Nephron progenitor cell (in vitro differentiated cells): ENCODE measurements at regions not wholly inside any gene's neighbourhood (a gene's known extent, or its start where the extent isn't known, plus 50 kb on each side); places are given as distances from the start of the nearest gene placed in this dataset.

Source experiments
- DNase-seq: peaks from one replicate; pipeline ENCODE4 v3.0.0; 2021
- H3K27ac Mint-ChIP-seq: 2 replicates; pipeline ENCODE4 v1.8.0; 2021; ENCODE audit warnings: mild to moderate bottlenecking, moderate library complexity, mixed read lengths
- H3K27me3 Mint-ChIP-seq: 2 replicates; pipeline ENCODE4 v1.8.0; 2021; ENCODE audit warnings: mild to moderate bottlenecking, low read depth, mixed read lengths; ENCODE audit not compliant: poor library complexity
- H3K36me3 Mint-ChIP-seq: 2 replicates; pipeline ENCODE4 v1.8.0; 2021; ENCODE audit warnings: low read depth, mixed read lengths
- H3K4me1 Mint-ChIP-seq: 2 replicates; pipeline ENCODE4 v1.8.0; 2021; ENCODE audit warnings: mixed read lengths
- H3K4me3 Mint-ChIP-seq: 2 replicates; pipeline ENCODE4 v1.8.0; 2021; ENCODE audit warnings: mild to moderate bottlenecking, moderate library complexity, mixed read lengths
- H3K9me3 Mint-ChIP-seq: 2 replicates; pipeline ENCODE4 v1.8.0; 2021; ENCODE audit warnings: mild to moderate bottlenecking, moderate library complexity, mixed read lengths
- TF ChIP-seq, protein P1 (sequence below): fragments of 200-600 bp; sonication (generic); IDR thresholded peaks from 2 replicates; pipeline ENCODE4 v1.5.0; 2021; ENCODE audit warnings: antibody characterized with exemption

DNA sequence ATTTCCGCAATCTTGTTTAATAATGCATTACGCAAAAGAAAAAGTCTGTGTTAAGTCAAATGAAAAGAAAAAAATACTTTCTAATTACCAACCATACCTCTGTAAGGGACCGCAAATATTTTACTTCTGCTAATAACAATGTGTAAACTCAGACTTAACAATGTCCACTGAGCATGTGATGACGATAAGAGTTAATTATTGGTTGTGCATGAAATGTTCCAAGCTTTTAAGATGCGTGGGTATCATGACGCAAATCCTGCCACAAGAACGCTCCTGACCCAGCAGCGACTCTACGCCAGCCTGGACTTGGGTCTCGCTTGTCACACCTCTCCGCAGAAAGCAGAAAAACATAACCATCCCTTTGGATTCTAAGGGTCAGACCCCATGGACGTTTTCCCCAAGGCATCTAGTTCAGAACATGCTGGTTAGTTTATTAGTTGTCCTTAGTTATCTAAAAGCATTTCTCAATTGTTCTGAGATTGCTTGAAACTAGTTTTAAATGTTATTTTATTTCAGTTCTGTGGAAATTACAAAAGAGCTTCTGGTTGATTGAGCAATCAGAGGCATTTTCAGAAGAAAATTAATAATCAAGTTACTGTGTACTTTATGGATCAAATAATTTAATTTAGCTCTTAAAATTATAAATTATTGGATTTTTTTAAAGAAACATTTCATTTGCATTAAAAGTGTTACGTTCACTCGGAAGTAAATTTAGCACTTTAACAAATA is 779.9 kb upstream of the ARGLU1 start:
- no peaks in the 10 kb centered on the region for H3K36me3 Mint-ChIP-seq

DNA sequence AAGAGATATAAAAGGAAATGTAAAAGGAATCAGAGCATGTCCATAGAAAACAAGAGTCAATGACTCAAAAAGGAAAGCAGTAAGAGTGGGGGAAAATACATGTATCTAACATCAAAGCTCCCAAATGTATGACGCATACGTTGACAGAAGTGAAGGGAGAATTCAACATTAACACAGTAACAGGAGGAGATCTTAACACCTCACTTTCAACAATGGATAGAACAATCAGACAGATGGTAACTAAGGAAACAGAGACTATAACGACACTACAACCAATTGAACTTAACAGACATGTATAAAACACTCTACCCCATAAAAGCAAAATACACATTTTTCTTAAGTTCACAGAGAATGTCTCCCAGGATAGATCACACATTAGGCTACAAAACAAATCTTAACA is 774.8 kb upstream of the ARGLU1 start:
- Mint-ChIP-seq H3K4me1 (no peaks in the 10 kb centered on the region), H3K27ac (no peak overlapping the region), H3K27me3 (no peaks in the 10 kb centered on the region), H3K4me3 (no peak overlapping the region), H3K9me3 (no peaks in the 10 kb centered on the region), H3K36me3 (no peaks in the 10 kb centered on the region)
- DNase-seq: no peak
- TF ChIP-seq, protein P1, sequence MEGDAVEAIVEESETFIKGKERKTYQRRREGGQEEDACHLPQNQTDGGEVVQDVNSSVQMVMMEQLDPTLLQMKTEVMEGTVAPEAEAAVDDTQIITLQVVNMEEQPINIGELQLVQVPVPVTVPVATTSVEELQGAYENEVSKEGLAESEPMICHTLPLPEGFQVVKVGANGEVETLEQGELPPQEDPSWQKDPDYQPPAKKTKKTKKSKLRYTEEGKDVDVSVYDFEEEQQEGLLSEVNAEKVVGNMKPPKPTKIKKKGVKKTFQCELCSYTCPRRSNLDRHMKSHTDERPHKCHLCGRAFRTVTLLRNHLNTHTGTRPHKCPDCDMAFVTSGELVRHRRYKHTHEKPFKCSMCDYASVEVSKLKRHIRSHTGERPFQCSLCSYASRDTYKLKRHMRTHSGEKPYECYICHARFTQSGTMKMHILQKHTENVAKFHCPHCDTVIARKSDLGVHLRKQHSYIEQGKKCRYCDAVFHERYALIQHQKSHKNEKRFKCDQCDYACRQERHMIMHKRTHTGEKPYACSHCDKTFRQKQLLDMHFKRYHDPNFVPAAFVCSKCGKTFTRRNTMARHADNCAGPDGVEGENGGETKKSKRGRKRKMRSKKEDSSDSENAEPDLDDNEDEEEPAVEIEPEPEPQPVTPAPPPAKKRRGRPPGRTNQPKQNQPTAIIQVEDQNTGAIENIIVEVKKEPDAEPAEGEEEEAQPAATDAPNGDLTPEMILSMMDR: no peak

More for the DNA sequence above, 779.9 kb upstream of the ARGLU1 start:
- no peaks in the 10 kb centered on the region for H3K4me1 Mint-ChIP-seq
- no peak overlapping the region for H3K4me3 Mint-ChIP-seq
- TF ChIP-seq, protein P1: no peak
- H3K27ac Mint-ChIP-seq: no peak overlapping the region
- H3K27me3 Mint-ChIP-seq: no peaks in the 10 kb centered on the region
- no peak for DNase-seq
- no peaks in the 10 kb centered on the region for H3K9me3 Mint-ChIP-seq

DNA sequence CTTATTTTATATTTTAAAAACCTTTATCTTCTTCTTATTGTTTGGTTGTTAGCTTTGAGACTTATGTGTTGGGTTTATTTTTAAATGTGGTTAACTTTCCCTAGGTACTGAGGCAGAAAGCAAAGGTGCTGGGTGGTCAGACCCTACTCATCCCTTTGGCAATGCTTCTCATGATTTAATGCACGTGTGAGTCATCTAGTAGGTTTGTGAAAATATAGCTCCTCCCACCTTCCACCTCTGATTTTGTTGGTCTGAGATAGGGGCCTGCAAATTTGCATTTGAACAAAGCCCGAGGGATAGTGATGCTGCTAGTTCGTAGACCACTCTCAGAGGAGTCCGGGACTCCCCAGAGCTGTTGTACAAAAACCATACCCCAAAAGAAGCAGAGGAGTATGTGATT is 771.3 kb upstream of the ARGLU1 start:
- TF ChIP-seq, protein P1: no peak
- Mint-ChIP-seq H3K27ac (no peak overlapping the region), H3K27me3 (no peaks in the 10 kb centered on the region), H3K4me1 (no peaks in the 10 kb centered on the region), H3K9me3 (no peaks in the 10 kb centered on the region), H3K36me3 (no peaks in the 10 kb centered on the region), H3K4me3 (no peak overlapping the region)
- no peak for DNase-seq

DNA sequence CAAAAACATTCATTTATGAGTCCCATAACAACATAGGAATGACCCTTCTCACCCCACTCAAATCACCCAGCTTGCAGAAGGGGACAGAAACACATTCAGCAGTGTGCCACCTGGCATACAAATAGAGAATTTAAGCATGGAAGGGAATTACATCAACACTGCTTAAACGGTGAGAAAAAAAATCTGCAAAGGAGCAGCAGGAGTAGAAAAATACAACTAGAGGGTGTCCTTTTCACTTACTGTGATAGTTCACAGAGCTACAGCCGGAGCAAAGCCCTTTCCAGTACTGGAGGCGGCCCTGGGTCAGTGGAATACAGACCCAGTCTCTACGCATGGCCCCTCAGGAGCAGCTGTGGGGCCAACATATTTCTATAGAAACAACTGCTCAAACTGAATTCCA is 764.3 kb upstream of the ARGLU1 start:
- no peaks in the 10 kb centered on the region for H3K9me3 Mint-ChIP-seq
- no peak for DNase-seq
- H3K27me3 Mint-ChIP-seq: no peaks in the 10 kb centered on the region
- TF ChIP-seq, protein P1: no peak
- no peak overlapping the region for H3K4me3 Mint-ChIP-seq
- no peaks in the 10 kb centered on the region for H3K4me1 Mint-ChIP-seq
- H3K27ac Mint-ChIP-seq: no peak overlapping the region
- no peaks in the 10 kb centered on the region for H3K36me3 Mint-ChIP-seq

DNA sequence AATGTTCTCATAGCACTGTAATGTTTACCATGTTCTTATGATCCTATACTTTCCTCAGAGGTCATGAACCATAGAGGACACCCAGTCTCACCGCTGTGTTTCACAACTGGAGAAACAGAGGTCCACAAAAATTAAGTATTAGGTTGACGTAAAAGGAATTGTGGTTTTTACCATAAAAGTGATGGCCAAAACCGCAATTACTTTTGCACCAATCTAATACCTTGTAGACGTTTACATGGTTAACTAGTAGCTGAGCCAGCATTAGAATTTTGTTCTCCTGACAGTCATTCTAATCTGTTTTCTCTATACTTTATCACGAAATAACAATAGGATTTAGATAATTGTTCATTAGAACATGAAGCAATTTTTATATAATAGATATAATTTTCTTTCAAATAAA is 763.4 kb upstream of the ARGLU1 start:
- DNase-seq: no peak
- Mint-ChIP-seq H3K4me1 (no peaks in the 10 kb centered on the region), H3K9me3 (no peaks in the 10 kb centered on the region), H3K4me3 (no peak overlapping the region), H3K27me3 (no peaks in the 10 kb centered on the region), H3K36me3 (no peaks in the 10 kb centered on the region), H3K27ac (no peak overlapping the region)
- TF ChIP-seq, protein P1: no peak

DNA sequence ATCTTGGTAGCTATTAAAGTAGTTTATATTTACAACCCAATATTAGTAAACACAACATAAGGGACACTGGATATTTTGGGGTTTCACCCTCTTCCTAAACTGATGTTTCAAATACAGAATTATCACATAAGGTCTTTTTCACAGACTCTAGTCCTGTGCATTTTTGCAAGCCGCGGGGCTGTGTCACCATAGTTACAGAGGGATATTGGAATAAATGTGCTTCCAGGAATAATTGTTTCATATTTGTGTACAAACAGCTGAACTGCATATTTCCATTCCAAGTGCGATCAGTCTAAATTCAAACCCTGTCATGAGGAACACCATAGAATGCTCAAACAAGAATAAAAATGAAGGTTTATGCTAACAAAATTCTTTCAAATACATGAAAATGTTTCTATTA is 762.5 kb upstream of the ARGLU1 start:
- Mint-ChIP-seq H3K36me3 (no peaks in the 10 kb centered on the region), H3K4me3 (no peak overlapping the region), H3K4me1 (no peaks in the 10 kb centered on the region), H3K27ac (no peak overlapping the region), H3K27me3 (no peaks in the 10 kb centered on the region), H3K9me3 (no peaks in the 10 kb centered on the region)
- TF ChIP-seq, protein P1: no peak
- no peak for DNase-seq
